LHCN-M2 (cell line): ENCODE measurements at regions not wholly inside any gene's neighbourhood (a gene's known extent, or its start where the extent isn't known, plus 50 kb on each side); places are given as distances from the start of the nearest gene placed in this dataset.
"Not testable (repeated sequence)": the region's sequence is repeated elsewhere in the genome, so short reads cannot be mapped to it uniquely, and the experiment has no call there.

Source experiments
- DNase-seq: peaks from one replicate; pipeline ENCODE4 v3.0.0-alpha.2; 2012; ENCODE audit warnings: low read depth

DNA sequence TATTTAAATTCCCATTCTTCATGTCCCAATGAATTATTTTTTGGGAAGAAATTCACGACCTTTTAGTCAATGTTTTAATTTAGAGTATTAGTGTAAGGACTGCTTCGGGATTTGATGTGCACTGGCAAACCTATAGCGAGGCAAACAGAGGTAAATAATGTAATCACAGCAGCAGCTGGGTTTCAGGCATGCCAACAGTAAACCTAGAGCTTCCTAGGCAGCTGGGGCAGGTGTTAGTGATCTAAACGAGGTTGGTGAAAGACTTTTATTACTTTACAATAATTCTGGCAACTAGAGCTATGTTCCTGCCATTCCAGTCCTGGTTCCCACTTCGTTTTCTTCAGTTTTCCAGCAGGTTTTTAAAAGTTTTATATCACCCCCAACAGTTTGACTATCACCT is 1036.4 kb upstream of the FOXG1 start:
- DNase-seq = no peak

DNA sequence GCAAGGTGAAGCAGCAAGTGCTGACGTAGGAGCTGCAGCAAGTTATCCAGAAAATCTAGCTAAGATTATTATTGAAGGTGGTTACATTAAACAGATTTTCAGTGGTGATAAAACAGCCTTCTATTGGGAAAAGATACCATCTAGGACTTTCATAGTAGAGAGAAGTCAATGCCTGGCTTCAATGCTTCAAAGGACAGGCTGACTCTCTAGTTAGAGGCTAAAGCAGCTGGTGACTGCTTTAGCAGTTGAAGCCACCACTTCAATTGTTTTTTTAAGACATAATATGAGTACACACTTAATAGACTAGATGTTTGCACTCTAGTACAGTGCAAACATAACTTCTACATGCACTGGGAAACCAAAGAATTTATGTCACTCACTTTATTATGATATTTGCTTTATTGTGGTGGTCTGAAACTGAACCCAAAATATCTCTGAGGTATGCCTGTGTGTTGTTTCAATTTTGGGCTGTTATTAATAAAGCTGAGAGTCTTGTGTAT is 1026.9 kb upstream of the FOXG1 start:
- DNase-seq = no peak

DNA sequence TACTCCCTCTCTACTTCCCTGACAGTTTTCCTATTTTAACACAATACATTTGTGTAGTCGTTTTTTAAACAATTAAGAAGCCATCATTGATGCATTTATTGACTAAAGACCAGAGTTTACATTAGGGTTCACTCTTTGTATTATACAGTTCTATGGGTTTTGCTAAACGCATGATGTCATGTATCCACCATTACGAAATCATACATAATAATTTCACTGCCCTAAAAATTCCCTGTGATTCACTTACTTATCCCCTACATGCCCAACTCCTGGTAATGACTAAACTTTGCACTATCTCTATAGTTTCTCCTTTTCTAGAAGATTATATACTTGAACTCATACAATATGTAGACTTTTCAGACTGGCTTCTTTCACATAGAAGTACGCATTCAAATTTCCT is 1016.5 kb upstream of the FOXG1 start:
- no peak for DNase-seq

DNA sequence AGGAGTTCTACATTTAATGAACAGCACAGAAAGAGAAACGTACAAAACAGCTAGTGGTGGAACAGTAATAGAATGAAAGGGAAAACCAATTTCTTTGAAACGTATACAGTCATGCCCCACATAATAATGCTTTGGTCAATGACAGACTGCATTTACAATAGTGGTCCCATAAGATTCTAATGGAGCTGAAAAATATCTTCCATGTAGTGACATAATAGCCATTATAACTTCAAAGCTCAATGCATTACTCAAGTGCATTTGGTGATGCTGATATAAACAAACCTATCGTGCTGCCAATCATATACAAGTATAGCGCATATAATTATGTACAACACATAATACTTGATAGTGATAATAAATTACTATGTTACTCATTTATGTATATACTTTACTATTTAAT is 1008.9 kb upstream of the FOXG1 start:
- DNase-seq = not testable (repeated sequence)

DNA sequence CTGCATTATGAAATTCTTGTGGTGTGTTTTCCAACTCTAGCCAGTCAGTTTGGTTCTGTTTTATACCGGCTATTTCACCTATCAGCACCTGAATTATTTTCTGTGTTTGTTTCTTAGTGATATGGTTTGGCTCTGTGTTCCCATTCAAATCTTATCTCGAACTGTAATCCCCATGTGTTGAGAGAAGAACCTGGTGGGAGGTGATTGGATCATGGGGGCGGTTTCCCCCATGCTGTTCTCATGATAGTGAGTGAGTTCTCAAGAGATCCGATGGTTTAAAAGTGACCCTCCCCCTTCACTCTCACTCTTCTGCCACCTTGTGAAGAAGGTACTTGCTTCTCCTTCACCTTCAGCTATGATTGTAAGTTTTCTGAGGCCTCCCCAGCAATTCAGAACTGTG is 1006.2 kb upstream of the FOXG1 start:
- not testable (repeated sequence) for DNase-seq

DNA sequence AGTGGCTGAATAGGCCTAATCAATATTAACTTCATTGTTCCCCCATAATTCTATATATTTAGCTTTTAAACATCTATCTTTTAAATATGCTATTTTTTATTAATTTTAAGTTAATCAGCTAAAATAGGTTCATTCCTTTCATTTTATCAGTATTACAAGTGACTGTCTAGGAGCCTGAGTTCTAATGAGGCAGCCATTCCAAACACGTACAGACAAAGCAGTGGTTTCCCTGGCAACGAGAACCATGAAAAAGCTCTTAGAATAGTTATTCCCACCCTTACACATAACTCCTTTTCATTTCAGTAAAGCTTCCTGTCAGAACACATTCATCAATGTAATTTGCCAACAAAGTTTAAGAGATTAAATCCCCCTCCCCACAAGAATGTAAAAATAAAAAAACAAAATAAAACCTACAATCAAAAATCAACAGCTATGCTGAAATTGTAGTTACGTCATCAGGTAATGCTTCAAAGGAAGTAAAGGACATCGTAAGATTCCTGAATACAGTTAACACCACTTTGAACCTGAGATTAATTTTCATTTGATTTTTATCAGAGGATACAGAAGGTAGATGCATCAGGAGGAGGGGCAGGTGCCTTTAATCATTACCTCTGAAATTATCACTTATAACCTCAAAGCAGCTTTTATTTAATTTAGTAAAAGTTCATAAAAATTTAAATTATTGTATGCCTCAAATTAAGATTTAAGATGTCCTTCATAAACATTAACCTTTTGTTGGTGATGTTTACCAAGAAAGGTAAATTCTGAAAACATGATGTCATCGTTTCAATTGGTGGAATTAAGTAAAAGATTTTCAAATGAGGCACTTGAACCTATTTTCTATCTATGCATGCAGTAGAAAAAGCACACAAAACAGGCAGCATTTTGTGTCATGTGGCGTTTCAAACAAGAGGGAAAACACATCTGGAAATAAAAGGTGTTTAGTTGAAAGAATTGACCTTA is 967.2 kb upstream of the FOXG1 start:
- not testable (repeated sequence) for DNase-seq

DNA sequence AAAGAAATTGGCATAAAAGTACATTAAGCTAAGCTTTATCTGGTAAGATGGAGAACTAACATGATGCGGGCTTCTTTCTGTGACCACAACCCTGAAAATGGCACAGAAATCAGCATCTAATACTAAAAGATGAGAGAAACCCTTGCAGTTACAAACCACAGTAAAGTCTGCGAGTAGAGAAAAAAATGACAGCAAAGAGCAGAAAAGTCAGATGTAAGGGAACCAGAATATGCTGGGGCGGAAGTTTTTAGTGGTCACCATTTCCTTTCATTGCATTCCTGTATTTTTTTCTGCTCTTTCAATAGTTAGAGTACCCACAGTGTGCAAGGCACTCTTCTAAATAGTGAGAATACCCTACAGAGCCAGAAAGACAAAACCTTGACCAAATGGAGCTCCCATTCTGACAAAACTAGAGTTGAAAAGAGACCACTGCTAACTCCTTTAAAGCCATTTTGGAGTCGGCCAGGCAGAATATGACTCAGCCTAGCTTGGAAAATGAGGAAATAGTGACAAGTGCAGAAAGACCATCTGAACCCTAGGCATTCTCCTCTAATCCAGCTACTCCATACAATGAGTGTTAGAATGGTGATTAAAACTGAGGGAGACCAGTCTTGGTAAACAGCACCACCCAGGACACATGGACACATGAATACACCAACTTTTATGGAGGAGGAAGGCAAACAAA is 948.7 kb upstream of the FOXG1 start:
- not testable (repeated sequence) for DNase-seq

DNA sequence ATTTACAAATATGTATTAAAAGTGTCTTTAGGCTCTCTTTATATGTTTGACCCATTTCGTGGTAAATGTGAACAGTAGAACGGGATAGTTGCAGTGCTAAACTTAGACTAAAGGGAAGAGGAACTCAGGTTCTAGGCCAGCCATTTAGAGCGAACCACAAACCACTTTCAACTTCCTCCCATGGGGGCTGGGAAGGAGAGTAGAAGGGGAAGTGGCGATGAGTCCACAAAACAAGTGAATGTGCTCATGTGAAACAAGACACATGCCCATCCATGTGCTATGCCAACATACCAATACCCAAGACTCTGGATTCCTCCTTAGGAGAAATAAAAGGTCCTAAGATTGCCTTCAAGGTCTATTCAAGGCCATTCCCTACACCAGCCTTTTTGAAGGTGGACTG is 940.4 kb upstream of the FOXG1 start:
- DNase-seq = not testable (repeated sequence)

DNA sequence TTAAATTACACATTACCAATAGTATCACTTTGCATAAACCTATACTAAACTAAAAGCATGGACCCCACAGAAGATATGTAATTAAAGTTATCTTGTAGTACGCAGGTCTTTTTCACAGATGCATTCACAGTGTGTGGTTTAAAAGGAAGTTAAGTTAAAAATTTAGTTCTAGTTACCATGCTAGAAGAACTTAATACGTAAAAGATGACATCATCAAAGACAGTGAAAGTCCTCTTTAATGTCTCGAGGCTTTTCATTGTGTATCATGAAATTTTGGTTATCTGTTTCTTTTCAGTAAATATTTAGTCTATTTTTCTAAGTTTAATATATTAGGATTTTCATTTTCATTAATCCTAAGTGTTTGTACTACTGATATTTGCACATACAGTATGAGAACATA is 934.6 kb upstream of the FOXG1 start:
- DNase-seq = not testable (repeated sequence)

DNA sequence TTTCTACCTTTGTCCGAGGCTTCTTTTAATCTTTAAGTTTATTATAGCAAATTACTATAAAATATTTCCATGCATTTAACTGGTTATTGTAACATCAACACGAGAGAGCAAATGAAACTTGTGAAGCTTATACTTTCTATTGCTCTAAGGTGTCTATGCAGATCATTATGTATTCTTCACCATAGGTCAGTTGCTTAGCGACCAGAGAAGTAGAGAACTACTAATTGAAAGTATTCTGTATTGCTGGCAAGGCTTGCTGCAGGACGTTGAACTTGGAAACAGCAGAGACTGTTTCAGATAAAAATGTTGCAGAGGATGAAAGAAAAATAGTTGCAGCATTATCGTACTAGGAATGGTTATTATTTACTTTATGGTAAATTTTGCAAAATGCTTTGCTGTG is 933.6 kb upstream of the FOXG1 start:
- DNase-seq = not testable (repeated sequence)

DNA sequence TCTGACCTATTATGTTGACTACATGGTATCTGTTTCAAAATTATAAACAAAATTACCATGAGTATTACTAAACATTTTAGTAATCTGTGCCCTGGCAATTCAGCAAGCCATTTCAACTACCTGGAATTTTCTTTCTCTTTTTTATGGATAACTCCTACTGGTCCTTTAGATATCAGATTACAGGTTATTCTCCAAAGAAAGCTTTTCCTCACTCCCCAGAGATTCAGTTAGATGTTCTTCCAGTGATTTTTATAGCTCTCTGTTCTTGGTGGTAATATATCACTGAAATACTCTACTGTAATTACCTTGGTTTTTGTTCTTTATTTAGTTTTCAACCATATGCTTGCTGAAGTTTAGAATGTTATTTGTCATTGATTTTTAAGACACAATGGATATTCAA is 930.2 kb upstream of the FOXG1 start:
- DNase-seq = no peak

DNA sequence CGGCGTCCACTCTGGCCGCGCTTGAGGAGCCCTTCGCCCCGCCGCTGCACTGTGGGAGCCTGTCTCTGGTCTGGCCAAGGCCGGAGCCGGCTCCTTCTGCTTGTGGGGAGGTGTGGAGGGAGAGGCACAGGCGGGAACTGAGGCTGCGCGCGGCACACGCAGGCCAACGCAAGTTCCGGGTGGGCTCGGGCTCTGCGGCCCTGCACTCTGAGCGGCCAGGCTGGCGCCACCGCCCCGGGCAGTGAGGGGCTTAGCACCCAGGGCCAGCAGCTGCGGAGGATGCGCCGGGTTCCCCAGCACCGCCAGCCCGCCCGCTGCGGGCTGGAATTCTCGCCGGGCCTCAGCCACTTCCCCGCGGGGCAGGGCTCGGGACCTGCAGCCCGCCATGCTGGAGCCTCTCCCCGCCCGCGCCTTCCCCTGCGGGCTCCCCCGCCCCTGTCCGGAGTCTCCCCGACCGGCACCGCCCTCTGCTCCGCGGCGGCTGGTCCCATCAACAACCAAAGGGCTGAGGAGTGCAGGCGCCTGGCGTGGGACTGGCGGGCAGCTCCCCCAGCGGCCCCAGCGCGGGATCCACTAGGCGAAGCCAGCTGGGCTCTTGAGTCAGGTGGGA is 921.2 kb upstream of the FOXG1 start:
- no peak for DNase-seq

DNA sequence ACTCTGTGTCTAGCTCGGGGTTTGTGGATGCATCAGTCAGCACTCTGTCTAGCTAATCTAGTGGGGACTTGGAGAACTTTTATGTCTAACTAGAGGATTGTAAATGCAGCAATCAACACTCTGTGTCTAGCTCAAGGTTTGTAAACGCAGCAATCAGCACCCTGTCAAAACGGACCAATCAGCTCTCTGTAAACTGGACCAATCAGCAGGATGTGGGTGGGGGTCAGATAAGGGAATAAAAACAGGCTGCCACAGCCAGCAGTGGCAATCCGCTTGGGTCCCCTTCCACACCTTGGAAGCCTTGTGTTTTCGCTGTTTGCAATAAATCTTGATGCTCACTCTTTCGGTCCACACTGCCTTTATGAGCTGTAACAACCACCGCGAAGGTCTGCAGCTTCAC is 920.7 kb upstream of the FOXG1 start:
- DNase-seq = no peak

DNA sequence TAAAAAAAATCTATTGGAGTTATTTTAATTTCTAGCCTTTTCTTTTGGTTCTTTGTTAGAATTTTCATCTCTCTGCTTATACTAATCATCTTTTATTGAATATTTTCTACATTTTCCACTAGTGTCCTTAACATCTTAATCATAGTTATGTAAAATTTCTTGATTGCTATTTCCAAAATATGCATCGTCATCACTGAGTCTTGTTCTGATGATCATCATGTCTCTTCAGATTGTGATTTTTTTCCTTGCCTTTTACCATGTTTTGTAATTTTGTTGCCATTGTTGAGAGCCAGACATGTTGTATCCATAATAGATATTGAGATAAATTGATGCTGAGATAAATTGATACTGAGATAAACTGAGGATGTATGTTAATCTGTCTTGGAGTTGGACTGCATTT is 919.1 kb upstream of the FOXG1 start:
- not testable (repeated sequence) for DNase-seq

DNA sequence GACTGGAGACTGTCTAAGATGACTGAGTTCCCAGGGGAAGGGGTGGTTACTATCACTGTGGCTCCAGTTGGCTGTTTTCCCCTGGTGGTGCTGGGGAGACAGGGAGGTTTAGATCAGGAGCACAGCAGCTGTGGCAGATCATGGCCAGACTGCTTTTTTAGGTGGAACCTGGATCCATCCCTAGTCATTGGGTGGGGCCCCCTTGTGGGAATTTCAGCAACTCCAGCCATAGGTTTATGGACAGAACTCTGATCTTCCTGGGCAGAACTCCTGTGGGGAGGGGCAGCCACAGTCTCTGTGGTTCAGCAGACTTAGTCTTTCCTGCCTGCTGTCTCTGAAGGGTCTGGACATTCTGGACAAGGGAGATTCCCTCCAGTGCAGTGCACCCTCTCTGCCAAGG is 917.4 kb upstream of the FOXG1 start:
- DNase-seq = not testable (repeated sequence)

DNA sequence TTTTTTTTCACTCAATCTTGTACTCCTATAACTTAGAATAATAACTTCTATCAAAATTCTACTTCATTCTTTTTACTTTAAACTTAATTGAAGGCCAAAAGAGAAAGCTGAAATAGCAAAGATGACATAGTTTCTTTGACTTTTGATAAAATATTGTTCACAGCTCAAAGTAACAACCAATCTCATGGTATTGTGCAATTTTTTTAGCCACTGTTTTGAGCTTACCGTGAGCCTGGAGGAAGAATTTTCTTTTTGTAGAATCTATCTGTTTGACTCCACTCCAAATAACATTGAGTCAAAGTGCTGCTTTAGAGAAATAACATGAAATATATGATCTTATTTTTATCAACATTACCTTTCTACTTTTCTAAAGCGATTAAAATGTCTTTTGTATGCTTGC is 903.9 kb upstream of the FOXG1 start:
- DNase-seq = no peak

DNA sequence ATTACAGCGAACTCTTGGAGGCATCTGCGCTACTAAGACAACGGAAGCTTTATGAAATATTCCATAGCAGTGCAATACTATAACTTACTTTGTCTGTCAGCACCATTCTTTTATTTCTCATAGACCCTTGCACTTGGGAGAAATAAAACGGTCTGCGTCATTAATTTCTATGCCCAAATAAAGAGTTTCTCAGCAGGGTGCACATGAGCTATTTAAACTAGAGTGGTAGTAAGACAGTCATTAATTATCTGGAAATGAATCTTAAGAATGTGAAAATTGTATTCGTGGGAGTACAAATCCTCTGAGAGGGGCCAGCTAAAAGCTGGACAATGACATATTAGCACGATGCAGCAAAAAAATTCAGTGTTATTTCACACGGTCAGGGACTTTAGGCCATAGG is 903.4 kb upstream of the FOXG1 start:
- no peak for DNase-seq

DNA sequence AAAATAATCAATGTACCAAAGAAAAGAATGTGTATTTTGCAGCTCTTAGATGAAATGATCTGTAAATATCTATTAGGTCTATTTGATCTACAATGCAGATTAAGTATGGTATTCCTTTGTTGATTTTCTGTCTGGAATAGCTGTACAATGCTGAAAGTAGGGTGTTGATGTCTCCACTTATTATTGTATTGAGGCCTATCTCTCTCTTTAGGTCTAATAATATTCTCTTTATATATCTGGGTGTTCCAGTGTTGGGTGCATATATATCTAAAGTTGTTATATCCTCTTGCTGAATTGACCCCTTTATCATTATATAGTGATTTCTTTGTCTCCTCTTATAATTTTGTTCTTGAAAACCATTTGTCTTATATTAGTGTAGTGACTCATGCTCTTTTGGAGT is 885.5 kb upstream of the FOXG1 start:
- DNase-seq = no peak

DNA sequence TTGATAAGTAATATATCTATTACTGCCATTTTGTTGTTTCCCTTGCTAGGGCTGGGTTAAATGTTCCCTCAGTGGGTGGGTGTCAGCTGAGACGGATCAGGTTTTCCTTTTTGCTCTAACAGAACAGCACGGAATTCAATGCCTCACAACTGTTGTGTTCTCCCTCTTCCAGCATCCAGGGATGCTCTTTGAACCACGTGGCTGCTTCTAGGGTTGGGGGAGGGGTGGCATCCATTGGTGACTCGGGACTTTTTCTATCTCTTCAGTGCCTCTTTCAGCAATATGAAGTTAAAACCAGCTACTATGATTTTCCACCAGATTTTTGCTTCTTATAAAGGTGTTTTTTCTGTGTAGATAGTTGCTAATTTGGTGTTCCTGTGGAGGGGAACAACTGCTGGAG is 884.9 kb upstream of the FOXG1 start:
- no peak for DNase-seq

DNA sequence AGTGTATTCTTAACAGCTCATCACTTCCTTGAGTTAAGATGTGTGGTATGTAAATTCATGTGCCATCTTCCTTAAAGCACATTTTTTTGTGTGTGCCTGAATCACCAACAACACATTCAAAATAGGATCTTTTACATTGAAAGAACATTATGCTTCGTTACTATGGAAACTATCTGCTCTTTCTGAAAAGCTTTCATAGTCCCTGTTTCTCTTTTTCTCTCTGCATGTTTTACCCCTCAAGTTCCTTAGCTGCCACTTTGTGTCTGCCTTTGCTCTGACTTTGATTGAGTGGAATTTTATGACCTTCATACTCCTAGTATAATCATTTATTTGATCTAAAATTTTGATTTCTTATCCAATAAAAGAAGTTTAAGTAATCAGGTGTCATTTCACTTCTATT is 880.3 kb upstream of the FOXG1 start:
- DNase-seq = no peak

DNA sequence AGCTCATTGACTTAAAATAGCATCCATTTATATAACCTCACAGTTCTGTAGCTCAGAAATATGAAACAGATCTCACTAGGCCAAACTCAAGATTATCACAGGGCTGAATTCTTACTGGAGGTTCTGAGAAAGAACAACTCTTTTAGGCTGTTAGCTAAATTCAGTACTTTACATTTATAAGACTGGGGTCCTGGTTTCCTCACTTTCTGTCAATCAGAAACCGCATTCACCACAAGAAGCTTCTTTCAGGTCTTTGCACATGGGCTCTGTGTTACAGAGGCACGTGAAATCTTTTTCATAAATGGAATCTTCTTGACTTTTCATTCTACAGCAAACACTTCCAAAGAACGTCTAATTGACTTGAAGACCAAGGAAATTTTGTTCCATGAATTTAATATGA is 876.3 kb upstream of the FOXG1 start:
- no peak for DNase-seq

DNA sequence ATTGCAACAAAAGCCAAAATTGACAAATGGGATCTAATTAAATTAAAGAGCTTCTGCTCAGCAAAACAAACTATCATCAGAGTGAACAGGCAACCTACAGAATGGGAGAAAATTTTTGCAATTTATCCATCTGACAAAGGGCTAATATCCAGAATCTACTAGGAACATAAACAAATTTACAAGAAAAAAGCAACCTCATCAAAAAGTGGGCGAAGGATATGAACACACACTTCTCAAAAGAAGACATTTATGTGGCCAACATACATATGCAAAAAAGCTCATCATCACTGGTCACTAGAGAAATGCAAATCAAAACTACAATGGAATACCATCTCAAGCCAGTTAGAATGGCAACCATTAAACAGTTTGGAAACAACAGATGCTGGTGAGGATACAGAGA is 858.1 kb upstream of the FOXG1 start:
- DNase-seq = not testable (repeated sequence)
